GM12875 (cell line): ENCODE measurements at regions not wholly inside any gene's neighbourhood (a gene's known extent, or its start where the extent isn't known, plus 50 kb on each side); places are given as distances from the start of the nearest gene placed in this dataset.
"Not testable (repeated sequence)": the region's sequence is repeated elsewhere in the genome, so short reads cannot be mapped to it uniquely, and the experiment has no call there.

ENCODE experiments used
- H3K4me3 ChIP-seq: one replicate; pipeline ENCODE4 v1.5.1; 2011; ENCODE audit warnings: low read depth, low read length, control low read depth
- CTCF ChIP-seq: IDR thresholded peaks from 2 replicates; pipeline ENCODE4 v1.5.1; 2011; ENCODE audit warnings: low read depth, mild to moderate bottlenecking, control low read depth, inconsistent platforms, low read length, moderate library complexity, borderline replicate concordance; ENCODE audit not compliant: insufficient read depth

GRCh38 chr10:44278837-44279324, 106.0 kb downstream of the CXCL12 start:
- H3K4me3 ChIP-seq = no peak overlapping the region
- no peak for TF ChIP-seq CTCF

- not testable (repeated sequence) for H3K4me3 ChIP-seq
Measured at GRCh38 chr10:44268435-44268948, 116.4 kb downstream of the CXCL12 start.

GRCh38 chr10:44267007-44267406, 117.9 kb downstream of the CXCL12 start:
- no peak overlapping the region for H3K4me3 ChIP-seq
- no peak for TF ChIP-seq CTCF

GRCh38 chr10:44264244-44264643, 120.7 kb downstream of the CXCL12 start:
- no peak for TF ChIP-seq CTCF
- no peak overlapping the region for H3K4me3 ChIP-seq

GRCh38 chr10:44263771-44264170, 121.1 kb downstream of the CXCL12 start:
- no peak for TF ChIP-seq CTCF

GRCh38 chr10:44262551-44263251, 122.2 kb downstream of the CXCL12 start:
- no peak for TF ChIP-seq CTCF
- H3K4me3 ChIP-seq = no peak overlapping the region

More at GRCh38 chr10:44263771-44264170, 121.1 kb downstream of the CXCL12 start:
- H3K4me3 ChIP-seq = no peak overlapping the region

- no peak for TF ChIP-seq CTCF
- no peak overlapping the region for H3K4me3 ChIP-seq
Measured at GRCh38 chr10:44261710-44262455, 123.0 kb downstream of the CXCL12 start.
